ENCODE measurements at regions not wholly inside any gene's neighbourhood (a gene's known extent, or its start where the extent isn't known, plus 50 kb on each side); places are given as distances from the start of the nearest gene placed in this dataset.
"Not testable (repeated sequence)": the region's sequence is repeated elsewhere in the genome, so short reads cannot be mapped to it uniquely, and the experiment has no call there.

DNA sequence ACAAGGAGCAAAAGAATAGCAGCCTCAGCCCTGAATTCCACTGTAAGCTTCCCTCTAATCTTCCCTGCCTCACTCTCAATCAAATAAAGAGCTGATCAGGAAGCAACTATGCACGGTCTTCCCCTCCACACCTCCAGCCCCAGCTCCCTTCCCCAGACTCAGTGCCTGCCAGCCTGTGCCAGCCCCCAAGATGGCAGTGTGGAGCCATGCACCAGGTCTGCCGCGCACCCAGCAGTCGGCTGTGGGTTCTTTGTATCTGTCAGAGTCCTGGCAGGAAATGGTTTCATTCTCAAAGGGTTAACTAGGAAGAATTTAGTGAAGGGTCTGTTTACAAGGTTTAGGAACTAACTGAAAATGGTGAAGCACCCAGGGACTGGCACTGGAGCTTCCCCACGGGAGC lies 71.3 kb upstream of the PRSS12 start:
- CTCF ChIA-PET = interaction anchor here (0.6 kb wide), 4 partner anchors 11 to 803 kb away, joined by 3 read pairs; partner anchors contain the start of gene METTL14
- in situ Hi-C loops (cut with MboI; ENCODE audit: low sequenced_read_pairs); H2AK5ac ChIP-seq (ENCODE audit: low read depth, low read length): not testable (repeated sequence)

DNA sequence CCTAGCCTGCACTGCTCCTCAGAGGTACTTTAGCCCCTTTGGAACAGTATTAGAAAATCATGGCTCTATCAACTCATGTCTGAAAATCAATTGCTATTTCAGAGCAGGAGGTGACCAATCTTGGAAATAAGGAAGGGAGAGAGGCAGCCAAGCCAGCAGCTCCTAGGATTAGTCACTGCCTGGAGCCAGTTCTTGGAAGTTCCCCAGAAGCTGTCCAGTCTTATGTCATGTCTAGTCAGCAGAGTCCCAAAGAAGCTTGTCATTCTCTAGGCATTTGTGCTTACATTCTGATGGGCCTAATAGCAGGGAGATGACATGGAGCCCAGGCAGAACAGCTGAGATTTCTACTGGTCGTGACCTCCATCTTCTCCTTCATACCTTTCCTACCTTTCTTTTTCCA lies 76.1 kb upstream of the PRSS12 start:
- H2AFZ ChIP-seq (replicated peaks; ENCODE audit: low read length, poor library complexity); H4K5ac ChIP-seq (ENCODE audit: low read depth, low read length); H4K91ac ChIP-seq (ENCODE audit: insufficient read depth, low read depth, low read length); H2BK120ac ChIP-seq (ENCODE audit: low read depth, low read length); H2AK9ac ChIP-seq (replicated peaks; ENCODE audit: low read depth, low read length, poor library complexity); H3K9me1 ChIP-seq (ENCODE audit: insufficient read depth, low read length); H3K9me3 ChIP-seq (ENCODE audit: control insufficient read depth, insufficient read depth, low read length); H3K14ac ChIP-seq (replicated peaks; ENCODE audit: low read depth, low read length); H3K56ac ChIP-seq (ENCODE audit: extremely low read depth, insufficient read depth, low read length); H3K4me2 ChIP-seq (ENCODE audit: low read depth, low read length); H3K4me3 ChIP-seq (ENCODE audit: insufficient read depth, low read depth, low read length); BruUV-seq (replicated peaks); H4K8ac ChIP-seq (ENCODE audit: low read depth in 2 of 2, low read length in 2 of 2); DNase-seq; H3K79me1 ChIP-seq (ENCODE audit: low read depth in 1 of 2, low read length in 2 of 2); in situ Hi-C loops (cut with MboI; ENCODE audit: low sequenced_read_pairs); H4K20me1 ChIP-seq (ENCODE audit: insufficient read depth, low read length); H3K18ac ChIP-seq (ENCODE audit: low read depth, low read length); H2AK5ac ChIP-seq (ENCODE audit: low read depth, low read length); H3K23ac ChIP-seq (ENCODE audit: low read depth, low read length); H3K27me3 ChIP-seq (ENCODE audit: control insufficient read depth, insufficient read depth, low read length); H2BK5ac ChIP-seq (ENCODE audit: low read depth, low read length, poor library complexity, severe bottlenecking); H3K9ac ChIP-seq (ENCODE audit: low read depth, low read length); ATAC-seq (ENCODE audit: low read depth); POLR2A ChIA-PET (ENCODE audit: unreplicated experiment); H3K4me1 ChIP-seq (ENCODE audit: control insufficient read depth, insufficient read depth, low read length); H2BK15ac ChIP-seq (ENCODE audit: low read depth, low read length); dilution Hi-C loops (cut with HindIII; ENCODE audit: low sequenced_read_pairs, unreplicated experiment); H3K27ac ChIP-seq (ENCODE audit: insufficient read depth, low read length); H3K4ac ChIP-seq (ENCODE audit: low read depth, low read length); H2BK20ac ChIP-seq (ENCODE audit: low read depth, low read length); H3K36me3 ChIP-seq (ENCODE audit: control insufficient read depth, insufficient read depth, low read length): not testable (repeated sequence)
- intact Hi-C loops (cut with micrococcal nuclease) = loop anchor here (10.0 kb wide), 2 partner anchors 256 to 536 kb away; partner anchors contain the start of gene METTL14
- WGBS, 2 experiments (ENCODE audit: extremely low coverage in 2 of 2, insufficient read length in 1 of 2) = no CpG with 5 or more reads among the region's 1 CpG
- CTCF ChIA-PET = interaction anchor here (0.6 kb wide), 1 partner anchor 38 kb away, joined by 3 read pairs; no protein-coding TSS in a partner anchor

More for the DNA sequence above, 71.3 kb upstream of the PRSS12 start:
- H3K56ac ChIP-seq (ENCODE audit: extremely low read depth, insufficient read depth, low read length); H3K36me3 ChIP-seq (ENCODE audit: control insufficient read depth, insufficient read depth, low read length); H3K23ac ChIP-seq (ENCODE audit: low read depth, low read length); BruUV-seq (replicated peaks); ATAC-seq (ENCODE audit: low read depth); H3K4me1 ChIP-seq (ENCODE audit: control insufficient read depth, insufficient read depth, low read length); H3K9me3 ChIP-seq (ENCODE audit: control insufficient read depth, insufficient read depth, low read length); H3K9me1 ChIP-seq (ENCODE audit: insufficient read depth, low read length); H2BK5ac ChIP-seq (ENCODE audit: low read depth, low read length, poor library complexity, severe bottlenecking); H2AK9ac ChIP-seq (replicated peaks; ENCODE audit: low read depth, low read length, poor library complexity); H3K27me3 ChIP-seq (ENCODE audit: control insufficient read depth, insufficient read depth, low read length); POLR2A ChIA-PET (ENCODE audit: unreplicated experiment); H2BK20ac ChIP-seq (ENCODE audit: low read depth, low read length); H2AFZ ChIP-seq (replicated peaks; ENCODE audit: low read length, poor library complexity); H4K20me1 ChIP-seq (ENCODE audit: insufficient read depth, low read length); H3K4me3 ChIP-seq (ENCODE audit: insufficient read depth, low read depth, low read length); H3K27ac ChIP-seq (ENCODE audit: insufficient read depth, low read length); dilution Hi-C loops (cut with HindIII; ENCODE audit: low sequenced_read_pairs, unreplicated experiment); H3K79me1 ChIP-seq (ENCODE audit: low read depth in 1 of 2, low read length in 2 of 2): not testable (repeated sequence)
- peak; percentile 50 for DNase-seq
- Histone ChIP-seq H4K91ac (ENCODE audit: insufficient read depth, low read depth, low read length) (peak overlapping the region; percentile 52), H3K4ac (ENCODE audit: low read depth, low read length) (peak overlapping the region; percentile 72; the same call in 1 of the 2 replicates), H4K5ac (ENCODE audit: low read depth, low read length) (peak overlapping the region; percentile 89; the same call in 1 of the 2 replicates), H4K8ac (ENCODE audit: low read depth in 2 of 2, low read length in 2 of 2) (peak overlapping the region; percentile 71 to 81; a peak in 2 of 4 replicates), H3K18ac (ENCODE audit: low read depth, low read length) (peak overlapping the region; percentile 46; the same call in 1 of the 2 replicates), H3K14ac (replicated peaks; ENCODE audit: low read depth, low read length) (peak overlapping the region; percentile 44; the same call in 1 of the 2 replicates), H3K4me2 (ENCODE audit: low read depth, low read length) (peak overlapping the region; percentile 59; the same call in 1 of the 2 replicates), H3K9ac (ENCODE audit: low read depth, low read length) (peak overlapping the region; percentile 58; the same call in 1 of the 2 replicates), H2BK120ac (ENCODE audit: low read depth, low read length) (peak overlapping the region; percentile 79; the same call in 1 of the 2 replicates), H2BK15ac (ENCODE audit: low read depth, low read length) (0 out of 3 replicates have a peak overlapping the region, but pooled peaks have one; percentile 53)
- TF ChIP-seq RAD21 (IDR thresholded peaks at IDR 0.05; ENCODE audit: low read length) (peak; percentile 61), SMC3 (IDR thresholded peaks at IDR 0.05; ENCODE audit: low read depth, low read length) (peak; percentile 45)
- TF ChIP-seq, protein P1, sequence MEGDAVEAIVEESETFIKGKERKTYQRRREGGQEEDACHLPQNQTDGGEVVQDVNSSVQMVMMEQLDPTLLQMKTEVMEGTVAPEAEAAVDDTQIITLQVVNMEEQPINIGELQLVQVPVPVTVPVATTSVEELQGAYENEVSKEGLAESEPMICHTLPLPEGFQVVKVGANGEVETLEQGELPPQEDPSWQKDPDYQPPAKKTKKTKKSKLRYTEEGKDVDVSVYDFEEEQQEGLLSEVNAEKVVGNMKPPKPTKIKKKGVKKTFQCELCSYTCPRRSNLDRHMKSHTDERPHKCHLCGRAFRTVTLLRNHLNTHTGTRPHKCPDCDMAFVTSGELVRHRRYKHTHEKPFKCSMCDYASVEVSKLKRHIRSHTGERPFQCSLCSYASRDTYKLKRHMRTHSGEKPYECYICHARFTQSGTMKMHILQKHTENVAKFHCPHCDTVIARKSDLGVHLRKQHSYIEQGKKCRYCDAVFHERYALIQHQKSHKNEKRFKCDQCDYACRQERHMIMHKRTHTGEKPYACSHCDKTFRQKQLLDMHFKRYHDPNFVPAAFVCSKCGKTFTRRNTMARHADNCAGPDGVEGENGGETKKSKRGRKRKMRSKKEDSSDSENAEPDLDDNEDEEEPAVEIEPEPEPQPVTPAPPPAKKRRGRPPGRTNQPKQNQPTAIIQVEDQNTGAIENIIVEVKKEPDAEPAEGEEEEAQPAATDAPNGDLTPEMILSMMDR (conservative IDR thresholded peaks at IDR 0.05; ENCODE audit: low read depth, low read length) = peak; percentile 52
- intact Hi-C loops (cut with micrococcal nuclease) = loop anchor here (10.0 kb wide), 2 partner anchors 261 to 541 kb away; partner anchors contain the start of gene METTL14
- no CpG with 5 or more reads among the region's 5 CpGs for WGBS, 2 experiments (ENCODE audit: extremely low coverage in 2 of 2, insufficient read length in 1 of 2)

Data from IMR-90 (cell line).